SKM-1 (cell line): ENCODE measurements at regions not wholly inside any gene's neighbourhood (a gene's known extent, or its start where the extent isn't known, plus 50 kb on each side); places are given as distances from the start of the nearest gene placed in this dataset.

Experiments used
- DNase-seq: peaks from one replicate; lab custom pipeline; 2025; ENCODE audit not compliant: unreplicated experiment; lab: John Stamatoyannopoulos, UW

GRCh38 chr6:114467931-114468330 lies 125.1 kb upstream of the HS3ST5 start:
- no peak for DNase-seq

GRCh38 chr6:114465511-114465910 lies 122.7 kb upstream of the HS3ST5 start:
- DNase-seq = no peak

GRCh38 chr6:114453737-114454276 lies 111.0 kb upstream of the HS3ST5 start:
- DNase-seq = no peak

- no peak for DNase-seq
These were observed 110.1 kb upstream of the HS3ST5 start for GRCh38 chr6:114452785-114453401.

- DNase-seq = no peak
These were observed 107.8 kb upstream of the HS3ST5 start for GRCh38 chr6:114450631-114451030.

GRCh38 chr6:114449659-114450058 lies 106.8 kb upstream of the HS3ST5 start:
- DNase-seq = no peak

- no peak for DNase-seq
These were observed 103.5 kb upstream of the HS3ST5 start for GRCh38 chr6:114446342-114446741.

- DNase-seq = no peak
These were observed 103.0 kb upstream of the HS3ST5 start for GRCh38 chr6:114445846-114446245.

GRCh38 chr6:114439411-114439810 lies 96.6 kb upstream of the HS3ST5 start:
- DNase-seq = no peak

- DNase-seq = no peak
These were observed 94.4 kb upstream of the HS3ST5 start for GRCh38 chr6:114437235-114437634.

- no peak for DNase-seq
These were observed 93.9 kb upstream of the HS3ST5 start for GRCh38 chr6:114436691-114437090.

- DNase-seq = no peak
These were observed 93.2 kb upstream of the HS3ST5 start for GRCh38 chr6:114435985-114436384.

GRCh38 chr6:114432400-114432799 lies 89.6 kb upstream of the HS3ST5 start:
- no peak for DNase-seq

- DNase-seq = no peak
These were observed 88.8 kb upstream of the HS3ST5 start for GRCh38 chr6:114431641-114432040.

- DNase-seq = no peak
These were observed 87.8 kb upstream of the HS3ST5 start for GRCh38 chr6:114430534-114431124.

- no peak for DNase-seq
These were observed 85.5 kb upstream of the HS3ST5 start for GRCh38 chr6:114428341-114428740.

- DNase-seq = no peak
These were observed 78.4 kb upstream of the HS3ST5 start for GRCh38 chr6:114421199-114421598.

GRCh38 chr6:114419175-114419574 lies 76.4 kb upstream of the HS3ST5 start:
- no peak for DNase-seq

GRCh38 chr6:114418304-114418972 lies 75.6 kb upstream of the HS3ST5 start:
- no peak for DNase-seq

- DNase-seq = no peak
These were observed 64.7 kb upstream of the HS3ST5 start for GRCh38 chr6:114407426-114408035.

- no peak for DNase-seq
These were observed 61.6 kb upstream of the HS3ST5 start for GRCh38 chr6:114404339-114404955.
